HG03097 (cell line): ENCODE measurements at regions not wholly inside any gene's neighbourhood (a gene's known extent, or its start where the extent isn't known, plus 50 kb on each side); places are given as distances from the start of the nearest gene placed in this dataset.
"Not testable (repeated sequence)": the region's sequence is repeated elsewhere in the genome, so short reads cannot be mapped to it uniquely, and the experiment has no call there.

Experiments used
- ATAC-seq: cut with Tn5 transposase; IDR thresholded peaks from one replicate; pipeline ENCODE4 v1.9.1; 2021; ENCODE audit not compliant: unreplicated experiment, low FRiP score

DNA sequence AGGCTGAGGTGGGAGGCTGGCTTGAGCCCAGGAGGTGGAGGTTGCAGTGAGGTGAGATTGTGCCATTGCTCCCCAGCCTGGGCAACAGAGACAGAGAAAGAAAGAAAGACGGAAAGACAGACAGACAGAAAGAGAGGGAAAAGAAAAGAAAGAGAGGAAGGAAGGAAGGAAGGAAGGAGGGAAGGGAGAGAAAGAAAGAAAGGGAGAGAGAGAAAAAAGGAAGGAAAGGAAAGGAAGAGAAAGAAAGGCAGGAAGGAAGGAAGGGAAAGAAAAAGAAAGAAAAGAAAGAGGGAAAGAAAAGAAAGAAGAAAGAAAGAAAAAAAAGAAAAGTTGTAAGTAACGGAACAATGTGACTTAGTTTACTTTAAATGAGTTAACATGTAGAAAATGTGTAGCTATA lies 260.7 kb upstream of the GRM7 start:
- ATAC-seq: no peak

DNA sequence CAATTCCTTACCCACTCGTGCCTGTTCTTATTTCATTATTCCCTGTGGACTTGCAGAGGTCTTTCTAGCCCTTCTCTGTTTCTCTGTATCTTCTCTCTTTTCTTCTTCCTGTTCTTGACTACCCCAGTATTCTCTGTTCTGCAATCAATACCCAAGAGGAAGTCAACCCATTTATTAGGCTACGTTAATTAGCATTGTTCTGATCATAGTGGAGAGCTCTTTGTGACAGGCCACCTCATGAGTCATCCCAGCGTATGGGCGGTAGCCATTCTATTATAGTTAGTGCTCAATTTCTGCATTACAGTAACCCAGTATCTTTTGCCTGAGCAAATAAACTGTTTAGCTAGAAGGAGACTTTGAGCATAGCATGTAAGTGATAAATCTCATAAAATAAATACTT lies 259.5 kb upstream of the GRM7 start:
- no peak for ATAC-seq

DNA sequence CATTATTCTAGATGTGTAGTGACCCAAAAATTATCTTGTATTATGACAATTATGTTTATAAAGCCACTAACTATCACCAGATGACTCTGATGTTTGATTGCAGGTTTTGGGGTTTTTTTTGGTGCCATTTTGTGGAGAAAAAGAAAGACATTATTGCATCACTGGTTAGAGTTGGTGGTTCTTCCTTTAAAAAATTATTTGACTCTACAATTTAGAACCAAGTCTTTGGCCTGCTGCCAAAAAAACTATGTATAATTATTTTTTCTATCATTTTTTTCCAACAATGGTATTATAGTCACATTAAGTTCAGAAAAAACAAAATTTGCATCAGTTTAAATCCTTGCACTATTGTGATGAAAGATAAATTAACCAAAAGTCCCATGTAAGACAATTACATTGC lies 258.6 kb upstream of the GRM7 start:
- no peak for ATAC-seq

DNA sequence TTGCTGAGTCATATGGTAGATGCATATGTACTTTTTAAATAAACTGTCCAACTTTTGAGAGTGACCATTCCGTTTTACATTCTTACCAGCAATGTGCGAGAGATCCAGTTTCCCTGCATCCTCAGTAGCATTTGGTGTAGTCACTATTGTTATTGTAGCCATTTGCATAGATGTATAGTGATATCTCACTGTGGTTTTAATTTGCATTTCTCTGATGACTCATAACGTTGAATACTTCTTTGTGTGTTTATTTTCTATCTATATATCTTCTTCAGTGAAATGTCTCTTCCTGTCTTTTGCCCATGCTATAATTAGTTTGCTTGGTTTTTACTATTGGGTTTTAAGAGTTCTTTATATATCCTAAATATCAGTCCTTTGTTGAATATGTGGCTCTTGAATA lies 255.7 kb upstream of the GRM7 start:
- no peak for ATAC-seq

DNA sequence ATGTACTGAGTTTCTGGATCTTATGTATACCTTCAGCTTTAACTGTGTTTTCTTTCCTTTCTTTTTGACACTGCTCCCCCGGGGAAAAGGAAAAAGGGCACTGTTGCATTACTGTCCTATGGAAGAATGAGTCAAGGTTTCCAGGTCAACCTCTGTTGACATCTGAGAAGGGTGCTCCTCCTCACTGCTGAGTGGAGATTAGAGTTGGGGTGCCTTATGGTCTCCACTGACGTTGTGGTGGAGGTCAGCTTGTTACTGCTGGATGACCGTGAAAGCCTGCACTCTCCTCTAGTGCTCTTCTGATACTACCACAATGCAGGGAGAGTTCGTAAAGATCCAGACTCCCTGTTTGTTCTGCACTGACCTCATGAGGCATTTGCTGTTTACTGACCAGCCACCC lies 252.1 kb upstream of the GRM7 start:
- ATAC-seq: no peak

DNA sequence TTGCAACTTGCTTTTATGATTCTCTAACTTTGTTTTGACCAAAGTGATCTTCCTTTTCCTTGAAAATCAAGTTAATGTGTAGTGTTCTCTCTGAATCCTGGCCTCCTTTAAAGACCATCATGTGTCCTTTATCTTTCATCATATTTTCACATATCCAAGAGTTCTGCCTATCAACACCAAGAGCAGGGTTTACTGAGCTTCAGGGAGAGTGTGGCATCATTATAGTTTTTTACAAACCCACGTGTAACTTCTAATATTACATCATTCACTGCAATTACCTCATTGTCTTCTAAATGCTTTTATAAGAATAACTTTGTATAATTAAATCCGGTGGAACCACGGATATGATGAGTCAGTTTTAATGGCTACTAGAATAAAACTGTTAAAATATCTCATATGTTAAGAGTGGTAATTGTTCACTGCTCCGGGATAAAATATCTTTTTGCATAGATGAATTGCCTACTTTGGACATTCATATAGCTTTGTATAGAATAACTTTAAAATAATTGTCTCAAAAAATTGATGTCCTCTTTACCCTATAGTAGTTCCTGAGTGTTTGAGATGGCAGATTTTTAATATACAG lies 248.8 kb upstream of the GRM7 start:
- no peak for ATAC-seq

DNA sequence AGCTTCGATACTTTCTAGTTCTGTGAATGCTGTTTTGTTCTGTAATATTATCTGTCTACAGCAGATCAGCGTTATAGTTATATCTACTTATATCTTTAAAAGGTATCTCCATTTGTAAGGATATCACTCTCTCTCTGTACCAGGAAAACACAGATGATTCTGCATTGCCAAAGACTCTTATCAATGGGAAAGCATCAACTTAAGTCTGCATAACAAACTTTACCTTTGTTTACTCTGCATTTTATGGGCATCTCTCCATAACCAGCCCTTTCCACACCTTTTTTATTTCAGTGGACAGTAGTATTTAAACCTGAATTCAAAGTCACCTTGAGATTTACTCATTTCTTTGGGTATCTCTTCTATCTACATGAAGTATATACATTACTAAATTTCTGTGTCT lies 238.7 kb upstream of the GRM7 start:
- no peak for ATAC-seq

DNA sequence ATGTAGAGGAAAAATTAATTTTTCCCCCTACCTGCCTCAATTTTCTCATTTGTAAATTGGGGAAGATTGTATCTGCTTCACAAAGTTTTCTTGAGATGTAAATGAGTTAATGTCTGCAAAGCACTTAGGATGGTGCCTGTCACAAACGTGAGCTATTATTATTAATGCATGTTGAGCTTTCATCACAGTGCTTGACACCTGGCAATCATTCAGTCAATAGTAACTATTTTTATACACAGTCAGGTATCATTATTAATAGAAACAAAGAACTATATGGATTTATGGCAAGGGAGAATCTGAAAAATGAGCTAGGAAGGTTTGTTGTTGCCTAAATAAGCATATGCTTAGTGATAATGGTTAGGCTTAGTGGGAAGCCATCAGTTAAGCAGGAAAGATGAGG lies 238.2 kb upstream of the GRM7 start:
- ATAC-seq: no peak

DNA sequence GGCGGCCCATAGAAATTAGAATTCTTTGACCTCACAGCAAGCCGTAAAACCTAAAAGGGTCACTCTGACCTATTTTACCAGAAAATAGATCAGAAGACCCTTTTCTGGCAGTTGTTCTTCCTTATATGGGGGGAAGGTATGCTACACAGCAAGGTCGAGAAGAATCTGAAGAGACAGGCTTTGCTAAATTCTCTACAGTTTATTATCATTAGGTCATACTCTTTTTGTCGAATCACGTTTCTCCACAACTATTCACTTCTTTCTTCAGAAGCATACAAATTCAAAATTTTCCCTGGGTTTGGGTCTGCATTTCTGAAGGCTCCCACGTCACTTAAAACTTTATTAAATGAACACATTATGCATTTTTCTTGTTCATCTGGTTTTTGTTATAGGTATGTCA lies 229.5 kb upstream of the GRM7 start:
- ATAC-seq: no peak

DNA sequence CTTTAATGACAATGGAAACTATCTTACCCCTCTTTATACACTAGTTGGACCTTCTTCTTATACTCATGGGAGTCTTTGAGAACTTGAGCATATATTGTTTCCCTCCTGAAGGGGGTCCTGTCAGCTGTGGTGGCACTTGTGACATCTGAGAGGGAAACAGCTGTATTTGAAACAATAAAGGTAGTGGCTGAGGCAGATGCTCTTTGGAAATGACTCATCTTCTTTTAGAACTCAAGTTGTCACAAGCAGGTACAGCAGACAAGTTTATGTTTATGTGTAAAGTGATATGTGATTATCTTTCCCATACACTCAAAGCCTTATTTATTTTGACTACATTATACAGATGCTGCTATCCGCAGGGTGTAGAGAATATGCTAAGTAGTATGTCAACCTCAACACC lies 220.0 kb upstream of the GRM7 start:
- no peak for ATAC-seq

DNA sequence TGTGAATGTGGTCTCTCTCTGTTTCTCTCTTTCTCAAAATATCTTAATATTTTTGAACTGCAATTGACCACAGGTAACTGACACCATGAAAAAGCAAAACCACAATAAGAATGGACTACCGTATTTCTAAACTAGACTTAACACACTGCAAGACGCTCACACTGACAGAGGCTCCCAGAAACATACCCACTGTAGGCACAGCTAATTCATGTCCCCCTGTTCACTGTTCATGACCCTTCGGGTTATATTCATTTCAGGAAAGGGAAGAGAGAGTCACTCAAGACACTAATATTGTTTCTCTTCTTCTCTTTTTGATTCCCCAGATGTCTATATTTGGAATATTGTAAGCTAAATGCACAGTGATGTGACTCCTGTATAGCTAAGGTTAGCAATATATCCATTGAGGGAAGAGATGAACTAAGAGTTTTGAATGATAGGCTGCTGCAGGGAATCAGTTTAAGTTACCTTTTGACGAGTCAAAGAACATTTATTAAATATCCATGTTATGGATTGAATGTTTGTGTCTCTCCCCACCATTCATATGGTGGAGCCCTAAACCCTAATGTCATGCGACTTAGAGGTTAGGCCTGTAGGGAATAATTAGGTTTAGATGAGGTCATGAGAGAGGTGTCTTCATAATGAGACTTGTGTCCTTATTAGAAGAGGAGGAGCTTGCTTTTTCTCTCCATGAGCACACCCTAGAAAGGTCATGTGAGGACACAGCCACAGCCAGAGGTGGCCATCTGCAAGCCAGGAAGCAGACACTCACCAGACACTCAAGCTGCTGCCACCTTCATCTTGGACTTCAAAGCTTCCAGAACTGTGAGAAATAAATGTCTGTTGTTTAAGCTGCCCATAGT lies 216.6 kb upstream of the GRM7 start:
- ATAC-seq: no peak

DNA sequence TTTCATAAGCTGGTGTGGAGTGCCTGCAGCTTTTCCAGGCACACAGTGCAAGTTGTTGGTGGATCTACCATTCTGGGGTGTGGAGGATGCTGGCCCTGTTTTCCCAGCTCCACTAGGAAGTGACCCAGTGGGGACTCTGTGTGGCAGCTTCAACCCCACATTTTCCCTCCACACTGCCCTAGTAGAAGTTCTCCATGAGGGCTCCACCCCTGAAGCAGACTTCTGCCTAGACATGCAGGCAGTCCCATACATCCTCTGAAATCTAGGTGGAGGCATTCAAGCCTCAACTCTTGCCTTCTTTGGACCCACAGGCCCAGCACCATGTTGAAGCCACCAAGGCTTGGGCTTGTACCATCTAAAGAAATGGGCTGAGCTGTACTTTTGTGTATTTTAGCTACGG lies 206.2 kb upstream of the GRM7 start:
- ATAC-seq: no peak

DNA sequence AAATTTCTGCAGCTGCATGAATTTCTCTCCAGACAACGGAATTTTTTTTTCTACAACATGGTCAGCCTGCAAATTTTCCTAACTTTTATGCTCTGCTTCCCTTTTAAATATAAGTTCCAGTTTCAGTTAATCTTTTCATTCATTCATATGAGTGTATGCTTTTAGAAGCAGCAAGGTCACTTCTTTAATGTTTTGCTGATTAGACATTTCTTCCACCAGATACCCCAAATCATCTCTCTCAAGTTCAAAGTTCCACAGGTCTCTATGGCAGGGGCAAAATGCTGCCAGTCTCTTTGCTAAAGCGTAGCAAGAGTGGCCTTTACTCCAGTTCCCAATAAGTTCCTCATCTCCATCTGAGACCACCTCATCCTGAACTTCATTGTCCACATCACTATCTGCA lies 205.6 kb upstream of the GRM7 start:
- ATAC-seq: no peak

DNA sequence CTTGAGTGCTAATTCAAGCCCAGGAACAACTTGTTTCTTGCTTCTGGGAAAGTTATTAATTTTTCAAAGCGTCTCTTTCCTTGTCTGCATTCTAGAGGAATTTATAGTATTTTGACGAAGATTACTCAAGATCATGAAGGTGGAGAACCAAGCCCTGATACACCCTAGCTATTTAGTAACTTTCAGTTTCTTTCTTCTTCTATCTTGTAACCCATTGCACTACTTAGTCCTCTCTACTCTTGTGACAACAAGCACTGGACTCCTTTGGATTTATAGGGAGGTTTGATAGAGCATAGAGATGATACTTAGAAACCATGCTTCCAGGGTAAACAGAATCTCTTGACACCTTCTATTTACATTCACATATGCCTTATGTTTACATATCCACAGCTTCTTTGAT lies 203.3 kb upstream of the GRM7 start:
- ATAC-seq: no peak

DNA sequence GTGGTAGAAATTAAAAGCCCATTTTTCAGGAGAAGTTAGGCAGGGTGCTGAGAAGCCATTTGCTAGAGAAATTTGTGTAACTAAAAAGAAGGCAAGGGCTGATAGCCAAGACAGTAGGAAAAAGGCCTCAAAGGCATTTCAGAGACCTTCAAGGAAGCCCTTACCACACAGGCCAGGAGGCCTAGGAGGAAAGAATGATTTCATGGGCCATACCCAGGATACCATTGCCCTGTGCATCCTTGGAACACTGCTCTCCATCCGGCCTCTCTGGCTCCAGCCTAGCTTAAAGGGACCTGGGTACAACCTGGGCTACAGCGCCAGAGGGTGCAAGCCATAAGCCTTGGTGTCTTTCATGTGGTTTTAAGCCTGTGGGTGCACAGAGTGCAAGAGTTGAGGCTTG lies 193.6 kb upstream of the GRM7 start:
- no peak for ATAC-seq

DNA sequence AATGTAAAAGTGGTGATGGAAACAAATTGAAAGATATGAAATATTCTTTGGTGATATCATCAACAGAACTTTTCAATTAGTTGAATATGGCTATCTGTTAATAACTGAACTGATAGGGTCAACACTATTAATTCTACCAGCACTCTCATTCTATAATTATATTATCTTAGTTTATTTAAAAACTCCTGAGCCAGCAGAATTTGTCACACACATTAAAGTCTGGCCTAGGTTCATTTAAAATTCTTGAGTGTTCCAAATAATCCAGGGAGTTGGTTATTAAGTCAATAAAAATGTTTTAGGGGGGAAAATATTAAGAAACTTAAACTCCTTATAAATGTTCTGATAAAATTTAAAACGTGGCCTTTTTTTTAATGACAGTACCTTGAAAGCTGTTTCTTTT lies 189.6 kb upstream of the GRM7 start:
- ATAC-seq: no peak

DNA sequence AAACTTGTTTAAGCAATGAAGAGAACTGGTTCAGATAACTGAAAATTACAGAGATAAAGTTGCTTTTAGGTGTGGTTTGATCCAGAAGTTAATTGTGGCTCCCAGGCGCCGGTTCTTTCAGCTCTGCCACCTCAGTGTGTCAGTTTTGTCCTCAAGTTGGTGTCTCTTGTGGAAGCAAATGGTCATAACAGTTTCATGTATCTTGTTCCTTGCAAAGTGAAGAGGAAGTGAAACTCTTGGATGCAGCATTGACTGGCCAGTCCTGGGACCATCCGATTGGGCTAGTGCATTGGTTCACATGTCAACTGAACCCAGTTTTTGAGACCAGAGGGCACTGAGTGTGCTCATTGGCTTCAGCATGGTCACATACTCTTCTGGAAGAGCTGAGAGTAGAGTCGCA lies 181.4 kb upstream of the GRM7 start:
- no peak for ATAC-seq

DNA sequence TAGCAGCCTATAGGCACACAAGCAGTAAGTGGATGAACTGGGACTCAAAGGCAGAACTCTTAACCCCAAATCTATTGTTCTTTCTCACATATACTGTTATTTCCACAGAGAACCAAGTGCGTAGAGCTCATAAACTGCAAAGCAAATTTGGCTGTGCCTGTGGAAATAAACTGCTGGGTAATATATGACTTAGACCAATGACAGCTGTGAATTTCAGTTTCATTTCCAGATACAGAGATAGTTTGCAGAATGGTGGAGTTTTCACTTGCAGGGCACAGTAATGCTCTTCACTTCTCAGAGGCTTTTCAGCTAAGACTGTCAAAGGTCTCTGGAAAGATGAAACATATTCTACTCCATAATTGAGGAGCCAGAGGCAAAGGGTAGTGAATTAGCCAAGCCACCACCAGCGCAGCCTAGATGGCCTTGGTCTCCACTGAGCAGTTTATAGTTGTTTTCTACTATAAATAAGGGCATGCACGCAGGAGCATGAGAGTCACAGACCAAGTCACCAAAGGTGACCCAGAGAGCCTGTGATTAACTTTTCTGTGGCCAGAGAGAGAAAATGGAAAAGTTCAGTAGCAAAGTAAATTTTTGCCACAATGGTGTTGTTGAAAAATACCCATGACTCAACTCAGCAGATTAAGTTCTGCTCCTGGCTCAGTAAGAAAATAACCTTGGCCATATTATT lies 180.7 kb upstream of the GRM7 start:
- no peak for ATAC-seq

DNA sequence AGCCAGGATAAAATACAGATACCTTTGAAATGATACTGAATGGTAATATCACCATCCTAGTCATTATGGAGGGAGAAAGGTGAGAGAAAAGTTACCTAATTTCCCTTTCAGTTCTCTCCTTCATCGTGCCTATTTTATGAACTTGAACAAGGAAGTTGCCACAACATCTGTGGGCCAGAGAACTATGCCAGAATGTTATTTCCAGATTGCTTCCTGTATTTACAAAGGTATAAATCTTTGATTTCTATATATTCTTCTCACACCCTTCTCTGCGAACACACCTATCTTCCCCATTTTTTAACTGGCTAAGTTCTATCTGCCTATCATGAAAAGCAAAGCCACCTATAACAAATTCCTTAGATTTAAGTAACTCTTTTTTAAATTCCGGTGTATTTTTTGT lies 163.6 kb upstream of the GRM7 start:
- ATAC-seq: no peak

DNA sequence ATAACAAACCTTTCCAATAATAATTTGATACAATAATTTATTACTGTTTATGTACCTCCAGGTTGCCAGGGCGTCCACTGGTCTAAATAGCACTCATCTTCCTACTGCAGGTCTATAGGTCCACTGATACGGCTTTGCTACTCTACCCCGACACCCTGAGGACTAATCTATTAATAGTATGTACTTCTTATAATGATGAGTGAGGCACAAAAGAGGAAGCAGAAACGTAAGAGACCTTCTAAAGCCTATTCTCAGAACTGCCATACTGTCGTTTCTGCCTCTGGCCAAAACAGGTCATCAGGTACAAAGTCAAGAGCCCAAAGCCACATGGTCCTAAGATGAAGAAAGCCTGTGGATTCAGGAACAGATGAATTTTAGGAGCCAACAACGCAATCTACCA lies 163.2 kb upstream of the GRM7 start:
- ATAC-seq: no peak

DNA sequence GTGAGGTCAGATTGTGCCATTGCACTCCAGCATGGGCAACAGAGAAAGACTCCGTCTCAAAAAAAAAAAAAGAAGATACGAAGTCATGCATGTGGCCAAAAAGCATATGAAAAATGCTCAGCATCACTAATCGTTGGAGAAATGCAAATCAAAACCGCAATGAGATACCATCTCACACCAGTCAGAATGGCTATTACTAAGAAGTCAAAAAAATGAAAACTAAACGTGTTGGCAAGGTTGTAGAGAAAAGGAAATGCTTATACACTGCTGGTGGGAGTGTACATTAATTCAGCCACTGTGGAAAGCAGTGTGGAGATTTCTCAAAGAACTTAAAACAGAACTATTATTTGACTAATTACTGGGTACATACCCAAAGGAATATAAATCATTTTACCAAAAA lies 156.1 kb upstream of the GRM7 start:
- not testable (repeated sequence) for ATAC-seq

DNA sequence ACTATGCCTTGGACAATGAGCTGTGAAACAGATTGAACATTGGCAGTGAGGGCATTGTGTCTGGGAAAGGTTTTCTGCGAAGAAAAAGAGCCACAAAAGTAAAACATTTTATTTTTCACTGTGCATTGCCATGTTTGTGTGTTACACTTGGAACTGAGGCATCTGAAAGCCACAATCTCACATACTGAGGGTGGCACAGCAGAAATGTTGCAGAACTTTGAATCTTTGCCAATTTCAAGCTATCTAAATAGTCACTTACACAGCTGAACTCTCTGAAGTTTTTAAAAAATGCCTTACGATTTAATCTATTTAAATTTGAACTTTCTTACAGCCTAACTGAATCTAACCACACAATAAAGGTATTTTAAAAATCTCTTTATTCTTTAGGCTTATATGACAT lies 154.1 kb upstream of the GRM7 start:
- no peak for ATAC-seq
